Trophoblast cell (in vitro differentiated cells and primary cell): ENCODE measurements at regions not wholly inside any gene's neighbourhood (a gene's known extent, or its start where the extent isn't known, plus 50 kb on each side); places are given as distances from the start of the nearest gene placed in this dataset.

Experiments
- DNase-seq, 2 donors: peaks; one replicate each; pipeline ENCODE4 v3.0.0-alpha.2; 2016
- H2AFZ ChIP-seq: 2 replicates; pipeline ENCODE4 v1.6.1; 2013; ENCODE audit warnings: low read length, moderate library complexity, mild to moderate bottlenecking; ENCODE audit not compliant: insufficient read depth, poor library complexity
- H2AK5ac ChIP-seq: 2 replicates; pipeline ENCODE4 v1.6.1; 2013; ENCODE audit warnings: mild to moderate bottlenecking, low read length
- H2BK120ac ChIP-seq: 2 replicates; pipeline ENCODE4 v1.6.1; 2013; ENCODE audit warnings: low read length, mild to moderate bottlenecking, moderate library complexity; ENCODE audit not compliant: insufficient read depth, poor library complexity
- H2BK12ac ChIP-seq: 2 replicates; pipeline ENCODE4 v1.6.1; 2013; ENCODE audit warnings: mild to moderate bottlenecking, low read length, moderate library complexity
- H2BK5ac ChIP-seq: 2 replicates; pipeline ENCODE4 v1.6.1; 2013; ENCODE audit warnings: low read length, low read depth, moderate library complexity, mild to moderate bottlenecking; ENCODE audit not compliant: poor library complexity
- H3K14ac ChIP-seq: 2 replicates; pipeline ENCODE4 v1.6.1; 2013; ENCODE audit warnings: mild to moderate bottlenecking, low read length
- H3K18ac ChIP-seq: 2 replicates; pipeline ENCODE4 v1.6.1; 2013; ENCODE audit warnings: mild to moderate bottlenecking, low read length
- H3K23ac ChIP-seq: 2 replicates; pipeline ENCODE4 v1.6.1; 2013; ENCODE audit warnings: low read length
- H3K27ac ChIP-seq: 2 replicates; pipeline ENCODE4 v1.5.1; 2013; ENCODE audit warnings: low read depth, mild to moderate bottlenecking, inconsistent platforms, low read length, moderate library complexity
- H3K27me3 ChIP-seq: 2 replicates; pipeline ENCODE4 v1.6.1; 2013; ENCODE audit warnings: inconsistent platforms, mild to moderate bottlenecking, low read length, moderate library complexity; ENCODE audit not compliant: insufficient read depth
- H3K36me3 ChIP-seq, 2 experiments: 1 replicate in 1 of 2; 2 replicates in 1 of 2; pipeline ENCODE4 v1.6.1; 2013; ENCODE audit warnings: low read length in 2 of 2, mild to moderate bottlenecking in 2 of 2, moderate library complexity in 1 of 2; ENCODE audit not compliant: insufficient read depth in 2 of 2, control insufficient read depth in 1 of 2
- H3K4ac ChIP-seq: 2 replicates; pipeline ENCODE4 v1.6.1; 2013; ENCODE audit warnings: low read depth, mild to moderate bottlenecking, low read length, moderate library complexity
- H3K4me1 ChIP-seq, 2 experiments: 1 replicate in 1 of 2; 2 replicates in 1 of 2; pipeline ENCODE4 v1.6.1; 2013; ENCODE audit warnings: low read length in 2 of 2, mild to moderate bottlenecking in 2 of 2, moderate library complexity in 1 of 2; ENCODE audit not compliant: insufficient read depth in 2 of 2, control insufficient read depth in 1 of 2
- H3K4me2 ChIP-seq: 2 replicates; pipeline ENCODE4 v1.6.1; 2013; ENCODE audit warnings: inconsistent platforms, mild to moderate bottlenecking, low read length, moderate library complexity
- H3K4me3 ChIP-seq: 2 replicates; pipeline ENCODE4 v1.5.1; 2013; ENCODE audit warnings: mild to moderate bottlenecking, low read depth, low read length, inconsistent platforms
- H3K79me1 ChIP-seq: one replicate; pipeline ENCODE4 v1.6.1; 2013; ENCODE audit warnings: low read length
- H3K79me2 ChIP-seq: 2 replicates; pipeline ENCODE4 v1.6.1; 2013; ENCODE audit warnings: low read length, mild to moderate bottlenecking; ENCODE audit not compliant: control insufficient read depth, insufficient read depth, poor library complexity
- H3K9ac ChIP-seq: 2 replicates; pipeline ENCODE4 v1.6.1; 2013; ENCODE audit warnings: mild to moderate bottlenecking, low read length
- H3K9me3 ChIP-seq: 2 replicates; pipeline ENCODE4 v1.6.1; 2013; ENCODE audit warnings: low read depth, mild to moderate bottlenecking, control low read depth, inconsistent platforms, low read length; ENCODE audit not compliant: insufficient read depth
- H4K12ac ChIP-seq: 2 replicates; pipeline ENCODE4 v1.6.1; 2013; ENCODE audit warnings: low read depth, mild to moderate bottlenecking, low read length, moderate library complexity
- H4K8ac ChIP-seq: 2 replicates; pipeline ENCODE4 v1.6.1; 2013; ENCODE audit warnings: low read depth, mild to moderate bottlenecking, low read length, moderate library complexity
- H4K91ac ChIP-seq: one replicate; pipeline ENCODE4 v1.6.1; 2013; ENCODE audit warnings: low read depth, mild to moderate bottlenecking, low read length, moderate library complexity
- WGBS: extraction: QIAGEN DNeasy Blood & Tissue Kit; methylation state at CpG from one replicate; pipeline ENCODE4 v1.1.7; 2013; ENCODE audit warnings: missing lambda C conversion rate; ENCODE audit not compliant: insufficient read length, insufficient coverage; ENCODE audit errors: extremely low coverage; 5-methylcytosine and 5-hydroxymethylcytosine counted together

DNA sequence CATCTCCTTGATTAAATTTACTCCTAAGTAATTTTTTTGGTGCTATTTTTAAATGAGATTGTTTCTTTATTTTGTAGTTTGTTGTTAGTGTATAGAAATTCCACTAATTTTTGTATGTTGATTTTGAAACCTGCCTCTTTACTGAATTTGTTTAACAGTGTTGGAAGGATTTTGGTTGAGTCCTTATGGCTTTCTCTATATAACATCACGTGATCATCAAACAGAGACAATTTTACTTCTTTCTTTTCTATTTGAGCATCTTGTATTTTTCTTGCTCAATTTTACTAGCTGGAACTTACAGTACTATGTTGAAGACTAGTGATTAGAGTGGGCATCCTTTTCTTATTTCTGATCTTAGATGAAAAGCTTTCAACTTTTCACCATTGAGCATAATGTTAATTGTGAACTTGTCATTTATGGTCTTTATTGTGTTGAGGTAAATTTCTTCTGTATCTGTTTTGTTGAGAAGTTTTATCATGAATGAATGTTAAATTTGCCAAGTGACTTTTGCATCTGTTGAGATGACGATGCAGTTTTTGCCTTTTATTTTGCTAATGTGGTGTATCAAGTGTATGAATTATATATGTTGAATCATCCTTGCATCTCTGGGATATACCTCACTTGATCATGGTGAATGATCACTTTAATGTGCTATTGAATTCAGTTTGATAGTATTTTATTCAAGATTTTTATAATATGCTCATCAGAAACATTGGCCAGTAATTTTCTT is 645.3 kb upstream of the DDX18 start:
- no peak overlapping the region for H3K4me3 ChIP-seq
- no peaks in the 10 kb centered on the region for H3K27me3 ChIP-seq

GRCh38 chr2:117170897-117171296 is 643.6 kb upstream of the DDX18 start:
- no peak overlapping the region for H3K9ac ChIP-seq
- no peak overlapping the region for H3K4me3 ChIP-seq
- peaks cover 6% of the 10 kb centered on the region for H3K9me3 ChIP-seq
- no peak overlapping the region for H4K12ac ChIP-seq
- no peak for DNase-seq
- no peak overlapping the region for H3K27ac ChIP-seq
- H3K4me2 ChIP-seq, result no peak overlapping the region
- H4K91ac ChIP-seq, result no peak overlapping the region
- H3K23ac ChIP-seq, result no peak overlapping the region
- H2AK5ac ChIP-seq, result no peak overlapping the region
- H3K79me1 ChIP-seq, result no peaks in the 10 kb centered on the region
- no peaks in the 10 kb centered on the region for H3K79me2 ChIP-seq
- H4K8ac ChIP-seq, result no peak overlapping the region
- H3K18ac ChIP-seq, result no peak overlapping the region
- H3K14ac ChIP-seq, result no peak overlapping the region
- H2BK5ac ChIP-seq, result no peak overlapping the region
- H2BK12ac ChIP-seq, result no peak overlapping the region
- no peaks in the 10 kb centered on the region for H3K36me3 ChIP-seq
- H2AFZ ChIP-seq, result no peak overlapping the region
- H2BK120ac ChIP-seq, result no peak overlapping the region
- no peaks in the 10 kb centered on the region for H3K4me1 ChIP-seq
- H3K4ac ChIP-seq, result no peak overlapping the region
- no peaks in the 10 kb centered on the region for H3K27me3 ChIP-seq
- no CpG with 5 or more reads among the region's 1 CpG for WGBS

More for the DNA sequence above, 645.3 kb upstream of the DDX18 start:
- WGBS, result no CpG with 5 or more reads among the region's 2 CpGs
- H3K23ac ChIP-seq, result no peak overlapping the region
- H3K9me3 ChIP-seq, result peaks cover 6% of the 10 kb centered on the region
- H3K4me1 ChIP-seq, result no peaks in the 10 kb centered on the region
- H3K27ac ChIP-seq, result no peak overlapping the region
- DNase-seq, result no peak
- no peak overlapping the region for H2BK120ac ChIP-seq
- H4K8ac ChIP-seq, result no peak overlapping the region
- H3K14ac ChIP-seq, result no peak overlapping the region
- H3K4me2 ChIP-seq, result no peak overlapping the region
- no peak overlapping the region for H3K9ac ChIP-seq
- no peaks in the 10 kb centered on the region for H3K79me1 ChIP-seq
- H3K36me3 ChIP-seq, result no peaks in the 10 kb centered on the region
- no peak overlapping the region for H4K91ac ChIP-seq
- no peak overlapping the region for H3K4ac ChIP-seq
- no peak overlapping the region for H4K12ac ChIP-seq
- no peak overlapping the region for H2AFZ ChIP-seq
- H3K79me2 ChIP-seq, result no peaks in the 10 kb centered on the region
- no peak overlapping the region for H2BK5ac ChIP-seq
- H2AK5ac ChIP-seq, result no peak overlapping the region
- no peak overlapping the region for H3K18ac ChIP-seq
- no peak overlapping the region for H2BK12ac ChIP-seq

- no peak overlapping the region for H3K14ac ChIP-seq
- H2BK120ac ChIP-seq, result no peak overlapping the region
- no peak for DNase-seq
- no peak overlapping the region for H4K8ac ChIP-seq
- no peak overlapping the region for H4K91ac ChIP-seq
- no CpG with 5 or more reads among the region's 3 CpGs for WGBS
- no peaks in the 10 kb centered on the region for H3K27me3 ChIP-seq
- H3K4me3 ChIP-seq, result no peak overlapping the region
- no peak overlapping the region for H3K27ac ChIP-seq
- no peak overlapping the region for H3K9ac ChIP-seq
- H3K18ac ChIP-seq, result no peak overlapping the region
- H3K23ac ChIP-seq, result no peak overlapping the region
- H3K36me3 ChIP-seq, result no peaks in the 10 kb centered on the region
- no peak overlapping the region for H4K12ac ChIP-seq
- H2BK12ac ChIP-seq, result no peak overlapping the region
- no peak overlapping the region for H2BK5ac ChIP-seq
- no peak overlapping the region for H2AFZ ChIP-seq
- no peak overlapping the region for H3K4me2 ChIP-seq
- H3K4me1 ChIP-seq, result no peaks in the 10 kb centered on the region
- no peaks in the 10 kb centered on the region for H3K79me1 ChIP-seq
- no peak overlapping the region for H2AK5ac ChIP-seq
- H3K79me2 ChIP-seq, result no peaks in the 10 kb centered on the region
- H3K4ac ChIP-seq, result no peak overlapping the region
- no peaks in the 10 kb centered on the region for H3K9me3 ChIP-seq
Measured at GRCh38 chr2:117179405-117179804, 635.1 kb upstream of the DDX18 start.

GRCh38 chr2:117190856-117191559 is 623.5 kb upstream of the DDX18 start:
- no peak overlapping the region for H3K4me2 ChIP-seq
- no peak overlapping the region for H3K27ac ChIP-seq
- no peaks in the 10 kb centered on the region for H3K9me3 ChIP-seq
- H3K14ac ChIP-seq, result no peak overlapping the region
- no peak overlapping the region for H2BK12ac ChIP-seq
- no peak overlapping the region for H2AFZ ChIP-seq
- no peaks in the 10 kb centered on the region for H3K27me3 ChIP-seq
- H2AK5ac ChIP-seq, result no peak overlapping the region
- no peak overlapping the region for H3K23ac ChIP-seq
- no peaks in the 10 kb centered on the region for H3K4me1 ChIP-seq
- no peak overlapping the region for H4K91ac ChIP-seq
- H3K79me1 ChIP-seq, result no peaks in the 10 kb centered on the region
- H2BK120ac ChIP-seq, result no peak overlapping the region
- no peak overlapping the region for H4K8ac ChIP-seq
- no peaks in the 10 kb centered on the region for H3K79me2 ChIP-seq
- H3K4ac ChIP-seq, result no peak overlapping the region
- no peak overlapping the region for H3K18ac ChIP-seq
- no peak for DNase-seq
- no peaks in the 10 kb centered on the region for H3K36me3 ChIP-seq
- WGBS, result no CpG with 5 or more reads among the region's 6 CpGs
- H3K4me3 ChIP-seq, result no peak overlapping the region
- H4K12ac ChIP-seq, result no peak overlapping the region
- H3K9ac ChIP-seq, result no peak overlapping the region
- no peak overlapping the region for H2BK5ac ChIP-seq
